ENCODE measurements at regions not wholly inside any gene's neighbourhood (a gene's known extent, or its start where the extent isn't known, plus 50 kb on each side); places are given as distances from the start of the nearest gene placed in this dataset.

GRCh38 chr11:103547691-103548090 lies 438.5 kb downstream of the DYNC2H1 start:
- TF ChIP-seq SP1 (IDR thresholded peaks at IDR 0.05) (no peak), SUZ12 (IDR thresholded peaks at IDR 0.05) (no peak), BHLHE40 (IDR thresholded peaks at IDR 0.05; ENCODE audit: borderline replicate concordance) (no peak), FOXA1 (IDR thresholded peaks at IDR 0.05) (no peak), L3MBTL2 (conservative IDR thresholded peaks at IDR 0.05) (no peak), FOXM1 (IDR thresholded peaks at IDR 0.05; ENCODE audit: borderline replicate concordance) (no peak), ZNF384 (IDR thresholded peaks at IDR 0.05) (no peak), LEF1 (IDR thresholded peaks at IDR 0.05; ENCODE audit: borderline replicate concordance) (no peak), TARDBP (IDR thresholded peaks at IDR 0.05) (no peak), ELF4 (IDR thresholded peaks at IDR 0.05) (no peak), PKNOX1 (IDR thresholded peaks at IDR 0.05) (no peak)
